ENCODE measurements at regions not wholly inside any gene's neighbourhood (a gene's known extent, or its start where the extent isn't known, plus 50 kb on each side); places are given as distances from the start of the nearest gene placed in this dataset.

DNA sequence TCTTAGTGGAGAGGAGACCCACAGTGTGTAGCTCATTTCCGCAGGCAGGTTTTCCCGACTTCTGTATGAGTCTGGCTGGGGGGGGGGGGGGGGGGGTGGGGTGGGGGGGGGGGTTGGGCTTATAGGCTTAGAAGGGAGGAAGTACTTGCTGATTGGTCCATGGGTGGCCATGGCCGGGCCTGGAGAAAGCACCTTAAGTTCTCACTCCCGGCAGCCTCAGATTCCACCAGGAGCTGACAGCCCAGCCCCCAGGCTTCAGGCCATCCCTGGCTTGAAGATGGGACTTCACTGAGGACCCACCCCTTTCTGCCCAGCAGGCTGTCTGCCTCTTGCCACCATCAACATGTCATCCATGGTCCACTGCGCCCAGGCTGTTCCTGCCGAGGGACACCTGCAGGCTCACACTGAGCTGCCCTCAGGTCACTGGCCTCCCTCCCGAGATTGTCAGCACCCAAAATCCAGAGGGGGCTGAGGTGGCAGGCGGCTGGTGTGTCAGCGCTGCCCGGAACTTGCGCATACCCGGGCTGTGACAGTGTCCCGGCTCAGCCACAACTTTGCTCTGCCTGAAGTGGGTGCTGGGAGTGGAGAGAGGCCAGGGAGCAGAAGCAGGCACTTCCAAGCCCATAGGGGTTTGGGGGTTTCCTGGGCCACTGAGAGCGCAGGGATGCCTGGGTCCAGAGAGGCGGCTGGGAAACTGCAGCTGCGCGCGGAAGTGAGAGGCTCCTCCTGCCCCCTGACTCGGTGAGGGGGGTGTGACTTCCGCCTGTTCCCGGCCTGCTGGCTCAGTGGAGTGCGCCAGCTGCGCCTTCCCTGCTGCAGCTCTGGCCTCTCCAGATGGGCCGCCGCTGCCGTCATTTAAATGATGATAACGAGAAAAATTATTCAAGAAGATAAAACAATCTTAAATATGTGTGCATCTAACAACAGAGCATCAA is 256.1 kb downstream of the RPRM start:
- Histone ChIP-seq H3K27me3 (ENCODE audit: low read depth) (no peaks in the 10 kb centered on the region), H3K4me3 (no peak overlapping the region), H3K9me3 (no peaks in the 10 kb centered on the region), H3K36me3 (no peaks in the 10 kb centered on the region), H3K4me1 (no peaks in the 10 kb centered on the region), H3K27ac (no peak overlapping the region)
- TF ChIP-seq, protein P1, sequence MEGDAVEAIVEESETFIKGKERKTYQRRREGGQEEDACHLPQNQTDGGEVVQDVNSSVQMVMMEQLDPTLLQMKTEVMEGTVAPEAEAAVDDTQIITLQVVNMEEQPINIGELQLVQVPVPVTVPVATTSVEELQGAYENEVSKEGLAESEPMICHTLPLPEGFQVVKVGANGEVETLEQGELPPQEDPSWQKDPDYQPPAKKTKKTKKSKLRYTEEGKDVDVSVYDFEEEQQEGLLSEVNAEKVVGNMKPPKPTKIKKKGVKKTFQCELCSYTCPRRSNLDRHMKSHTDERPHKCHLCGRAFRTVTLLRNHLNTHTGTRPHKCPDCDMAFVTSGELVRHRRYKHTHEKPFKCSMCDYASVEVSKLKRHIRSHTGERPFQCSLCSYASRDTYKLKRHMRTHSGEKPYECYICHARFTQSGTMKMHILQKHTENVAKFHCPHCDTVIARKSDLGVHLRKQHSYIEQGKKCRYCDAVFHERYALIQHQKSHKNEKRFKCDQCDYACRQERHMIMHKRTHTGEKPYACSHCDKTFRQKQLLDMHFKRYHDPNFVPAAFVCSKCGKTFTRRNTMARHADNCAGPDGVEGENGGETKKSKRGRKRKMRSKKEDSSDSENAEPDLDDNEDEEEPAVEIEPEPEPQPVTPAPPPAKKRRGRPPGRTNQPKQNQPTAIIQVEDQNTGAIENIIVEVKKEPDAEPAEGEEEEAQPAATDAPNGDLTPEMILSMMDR (IDR thresholded peaks at IDR 0.05): no peak
- ATAC-seq (no peak), DNase-seq (no peak)
- intact Hi-C loops (cut with DNase I): no loop called here

DNA sequence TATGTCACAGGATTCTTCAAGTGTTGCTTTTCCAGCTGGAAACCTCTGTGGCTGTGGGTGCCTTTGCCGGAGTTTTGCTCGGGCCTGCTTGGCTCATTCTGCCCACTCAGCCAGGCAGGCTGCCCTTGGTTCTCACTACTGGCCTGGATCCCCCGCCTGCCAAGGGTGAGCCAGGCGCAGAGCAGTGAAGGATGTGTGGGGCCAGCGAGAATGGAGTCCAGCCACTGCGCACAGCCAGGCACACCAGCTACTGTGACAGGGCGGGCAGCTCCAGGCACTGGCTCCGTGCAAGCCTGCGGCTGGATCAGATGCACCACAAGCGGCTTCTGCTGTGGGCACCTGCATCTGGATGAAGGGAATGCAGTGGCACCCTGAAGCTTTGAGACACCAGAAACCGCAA is 257.1 kb downstream of the RPRM start:
- intact Hi-C loops (cut with DNase I): no loop called here
- no peak for ATAC-seq
- no peak for DNase-seq
- TF ChIP-seq, protein P1 (IDR thresholded peaks at IDR 0.05): no peak
- Histone ChIP-seq H3K4me3 (no peak overlapping the region), H3K27ac (no peak overlapping the region), H3K36me3 (no peaks in the 10 kb centered on the region), H3K27me3 (ENCODE audit: low read depth) (no peaks in the 10 kb centered on the region), H3K4me1 (no peaks in the 10 kb centered on the region), H3K9me3 (no peaks in the 10 kb centered on the region)

DNA sequence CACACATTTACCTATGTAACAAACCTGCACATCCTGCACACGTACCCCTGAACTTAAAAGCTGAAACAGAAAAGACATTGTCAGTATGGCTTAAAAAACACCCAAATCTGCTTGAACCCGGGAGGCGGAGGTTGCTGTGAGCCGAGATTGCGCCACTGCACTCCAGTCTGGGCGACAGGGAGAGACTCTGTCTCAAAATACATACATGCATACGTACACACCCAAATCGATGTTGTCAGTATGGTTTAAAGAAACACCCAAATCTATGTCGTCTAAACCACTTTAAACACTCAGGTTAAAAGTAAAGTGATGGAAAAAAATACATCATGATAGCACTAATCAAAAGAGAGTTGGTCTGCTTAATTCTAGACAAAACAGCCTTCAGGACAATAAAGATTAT is 257.5 kb downstream of the RPRM start:
- no peaks in the 10 kb centered on the region for H3K36me3 ChIP-seq
- intact Hi-C loops (cut with DNase I): no loop called here
- no peak overlapping the region for H3K27ac ChIP-seq
- no peaks in the 10 kb centered on the region for H3K27me3 ChIP-seq (ENCODE audit: low read depth)
- ATAC-seq (no peak), DNase-seq (no peak)
- TF ChIP-seq, protein P1 (IDR thresholded peaks at IDR 0.05): no peak
- no peaks in the 10 kb centered on the region for H3K9me3 ChIP-seq
- H3K4me3 ChIP-seq: no peak overlapping the region
- no peaks in the 10 kb centered on the region for H3K4me1 ChIP-seq

DNA sequence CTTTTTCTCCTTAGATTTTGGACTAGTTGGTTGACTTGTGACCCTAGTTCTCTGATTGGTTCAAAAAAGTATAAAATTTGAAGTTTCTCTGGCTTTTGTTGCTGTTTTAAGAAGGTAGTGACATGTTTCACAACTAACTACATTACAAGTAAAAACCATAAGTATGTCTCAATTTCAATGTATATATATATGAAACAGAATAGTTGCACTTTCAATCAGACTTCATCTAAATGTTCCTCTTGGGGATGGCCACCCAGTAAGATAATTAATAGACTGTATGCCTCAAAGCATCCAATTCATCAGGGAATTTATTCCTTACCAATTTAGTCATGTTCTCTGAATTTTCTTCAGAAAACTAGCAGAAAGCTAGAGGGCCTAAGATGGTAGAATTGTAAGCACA is 259.7 kb downstream of the RPRM start:
- intact Hi-C loops (cut with DNase I): no loop called here
- Histone ChIP-seq H3K36me3 (no peaks in the 10 kb centered on the region), H3K4me1 (no peaks in the 10 kb centered on the region), H3K4me3 (no peak overlapping the region), H3K9me3 (no peaks in the 10 kb centered on the region), H3K27ac (no peak overlapping the region), H3K27me3 (ENCODE audit: low read depth) (no peaks in the 10 kb centered on the region)
- TF ChIP-seq, protein P1 (IDR thresholded peaks at IDR 0.05): no peak
- ATAC-seq: no peak
- no peak for DNase-seq

DNA sequence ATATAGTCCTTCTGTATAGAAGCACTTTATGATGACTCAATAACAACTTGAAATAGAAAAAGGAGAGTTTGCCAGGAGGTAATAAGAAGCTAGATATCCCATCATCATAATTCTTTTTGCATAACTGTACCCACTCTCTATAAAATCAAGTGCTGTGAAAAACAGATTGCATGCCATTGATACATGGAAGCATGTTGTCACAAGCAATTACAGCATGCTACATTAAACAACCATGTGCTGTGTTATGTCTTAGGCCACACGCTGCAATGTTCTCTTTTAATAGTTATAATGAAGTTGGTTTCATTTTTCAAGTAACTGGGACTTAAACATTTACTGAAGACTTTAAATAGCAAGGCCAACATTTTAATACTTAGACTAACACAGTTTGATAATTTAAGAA is 264.2 kb downstream of the RPRM start:
- Histone ChIP-seq H3K4me3 (no peak overlapping the region), H3K4me1 (no peaks in the 10 kb centered on the region), H3K9me3 (no peaks in the 10 kb centered on the region), H3K36me3 (no peaks in the 10 kb centered on the region), H3K27ac (no peak overlapping the region), H3K27me3 (ENCODE audit: low read depth) (no peaks in the 10 kb centered on the region)
- ATAC-seq (no peak), DNase-seq (no peak)
- intact Hi-C loops (cut with DNase I): no loop called here
- TF ChIP-seq, protein P1 (IDR thresholded peaks at IDR 0.05): no peak
